ENCODE measurements at regions not wholly inside any gene's neighbourhood (a gene's known extent, or its start where the extent isn't known, plus 50 kb on each side); places are given as distances from the start of the nearest gene placed in this dataset.

GRCh38 chr12:118830296-118830695 is 151.0 kb upstream of the SRRM4 start:
- H3K9me3 ChIP-seq = no peaks in the 10 kb centered on the region
- no peak for DNase-seq
- ATAC-seq = no peak
- intact Hi-C loops (cut with DNase I) = no loop called here
- WGBS, 3 donors = 39 to 53% (median 48%) methylated on average over 1 of the region's 1 CpG
- no peaks in the 10 kb centered on the region for H3K27me3 ChIP-seq (ENCODE audit: insufficient read depth in 3 of 3, low read length in 2 of 3)
- no peaks in the 10 kb centered on the region for H3K36me3 ChIP-seq (ENCODE audit: insufficient read depth in 1 of 2, low read depth in 1 of 2)
- H3K27ac ChIP-seq = no peak overlapping the region
- no peak for TF ChIP-seq CTCF (IDR thresholded peaks at IDR 0.05)
- H3K4me3 ChIP-seq = no peak overlapping the region
- no peaks in the 10 kb centered on the region for H3K4me1 ChIP-seq

- intact Hi-C loops (cut with DNase I) = no loop called here
- no peak overlapping the region for H3K27ac ChIP-seq
- no peak for TF ChIP-seq CTCF (IDR thresholded peaks at IDR 0.05)
- 82 to 95% (median 92%) methylated on average over 1 of the region's 1 CpG for WGBS, 3 donors
- no peak for DNase-seq
- no peaks in the 10 kb centered on the region for H3K36me3 ChIP-seq (ENCODE audit: insufficient read depth in 1 of 2, low read depth in 1 of 2)
- H3K9me3 ChIP-seq = no peaks in the 10 kb centered on the region
- H3K27me3 ChIP-seq (ENCODE audit: insufficient read depth in 3 of 3, low read length in 2 of 3) = no peaks in the 10 kb centered on the region
- no peak for ATAC-seq
- H3K4me3 ChIP-seq = no peak overlapping the region
- no peaks in the 10 kb centered on the region for H3K4me1 ChIP-seq
Measured at GRCh38 chr12:118835926-118836325, 145.4 kb upstream of the SRRM4 start.

GRCh38 chr12:118840399-118840798 is 140.9 kb upstream of the SRRM4 start:
- H3K4me3 ChIP-seq = no peak overlapping the region
- no peaks in the 10 kb centered on the region for H3K4me1 ChIP-seq
- H3K36me3 ChIP-seq (ENCODE audit: insufficient read depth in 1 of 2, low read depth in 1 of 2) = no peaks in the 10 kb centered on the region
- H3K27ac ChIP-seq = no peak overlapping the region
- H3K27me3 ChIP-seq (ENCODE audit: insufficient read depth in 3 of 3, low read length in 2 of 3) = peaks cover 0 to 5% (median 4%) of the 10 kb centered on the region in 3 donors
- H3K9me3 ChIP-seq = no peaks in the 10 kb centered on the region
- ATAC-seq (no peak), DNase-seq (no peak)
- no peak for TF ChIP-seq CTCF (IDR thresholded peaks at IDR 0.05)
- intact Hi-C loops (cut with DNase I) = no loop called here

- DNase-seq = no peak
Measured at GRCh38 chr12:118840878-118841277, 140.5 kb upstream of the SRRM4 start.

More at GRCh38 chr12:118840878-118841277, 140.5 kb upstream of the SRRM4 start:
- Histone ChIP-seq H3K9me3 (no peaks in the 10 kb centered on the region), H3K4me1 (no peaks in the 10 kb centered on the region), H3K27me3 (ENCODE audit: insufficient read depth in 3 of 3, low read length in 2 of 3) (peaks cover 0 to 5% (median 4%) of the 10 kb centered on the region in 3 donors), H3K4me3 (no peak overlapping the region), H3K36me3 (ENCODE audit: insufficient read depth in 1 of 2, low read depth in 1 of 2) (no peaks in the 10 kb centered on the region), H3K27ac (no peak overlapping the region)
- ATAC-seq = no peak
- no peak for TF ChIP-seq CTCF (IDR thresholded peaks at IDR 0.05)
- intact Hi-C loops (cut with DNase I) = no loop called here

Data from psoas muscle (tissue), 7 donors.